Mucosa of descending colon (tissue), 3 donors: ENCODE measurements at regions not wholly inside any gene's neighbourhood (a gene's known extent, or its start where the extent isn't known, plus 50 kb on each side); places are given as distances from the start of the nearest gene placed in this dataset.

ENCODE experiments used
- ATAC-seq: fragments of 200-7000 bp; cut with Tn5 transposase; one replicate; pipeline ENCODE4 v1.9.1; 2020; ENCODE audit warnings: mild to moderate bottlenecking, moderate library complexity
- DNase-seq, 3 donors: peaks; one replicate each; pipeline ENCODE4 v3.0.0-alpha.2; 2020
- H3K36me3 ChIP-seq: fragments of 200-600 bp; one replicate; pipeline ENCODE4 v1.8.0; 2021; ENCODE audit warnings: low read depth, mild to moderate bottlenecking
- H3K4me1 ChIP-seq: fragments of 200-600 bp; one replicate; pipeline ENCODE4 v1.8.0; 2021; ENCODE audit warnings: low read depth, mild to moderate bottlenecking
- H3K4me3 ChIP-seq: fragments of 200-600 bp; one replicate; pipeline ENCODE4 v1.8.0; 2021; ENCODE audit warnings: mild to moderate bottlenecking
- H3K9me3 ChIP-seq: fragments of 200-600 bp; one replicate; pipeline ENCODE4 v1.8.0; 2021; ENCODE audit warnings: mild to moderate bottlenecking
- intact Hi-C, 2 donors: fragments of 100-400 bp; cut with DNase I in 1 of 2; cut with micrococcal nuclease in 1 of 2; formaldehyde crosslinking; loops; one replicate each; pipeline versions ENCODE4 v1.11.0 to v1.11.1; 2022; cut with DNase I, micrococcal nuclease
- TF ChIP-seq, protein P1 (sequence below): fragments of 200-600 bp; IDR thresholded peaks from one replicate; pipeline ENCODE4 v1.8.0; 2022; ENCODE audit warnings: antibody characterized with exemption, mild to moderate bottlenecking
- donor health status: DM: no; HTN: no; CAD: no; lungs with moderate emphysema.
- donor health status: DM: no; HTN: no; CAD: no.
- donor health status: DM: no; HTN: yes; CAD: no.

DNA sequence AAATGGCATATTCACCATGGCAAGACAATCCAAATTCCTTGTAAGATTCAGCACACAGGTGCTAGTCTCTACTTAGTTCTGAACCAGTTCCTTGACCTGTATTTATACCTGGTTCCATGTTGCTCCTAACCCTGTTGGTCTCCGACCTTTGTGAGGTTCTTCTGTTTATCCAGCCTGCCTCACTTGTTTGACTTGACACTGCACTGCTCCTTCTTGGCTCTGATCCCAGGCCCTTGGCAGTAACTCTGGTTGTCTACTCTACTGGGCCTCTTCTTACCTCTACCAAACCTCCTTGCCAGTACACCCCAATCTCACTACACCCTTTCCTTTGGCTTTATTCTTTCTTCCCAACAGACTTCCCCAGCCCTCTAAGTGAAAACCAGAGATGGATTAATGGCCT is 419.4 kb upstream of the USP24 start:
- intact Hi-C loops: no loop called here
- Histone ChIP-seq H3K9me3 (no peaks in the 10 kb centered on the region), H3K36me3 (no peaks in the 10 kb centered on the region), H3K4me1 (no peaks in the 10 kb centered on the region), H3K4me3 (no peak overlapping the region)
- DNase-seq: no peak
- no peak for ATAC-seq
- TF ChIP-seq, protein P1, sequence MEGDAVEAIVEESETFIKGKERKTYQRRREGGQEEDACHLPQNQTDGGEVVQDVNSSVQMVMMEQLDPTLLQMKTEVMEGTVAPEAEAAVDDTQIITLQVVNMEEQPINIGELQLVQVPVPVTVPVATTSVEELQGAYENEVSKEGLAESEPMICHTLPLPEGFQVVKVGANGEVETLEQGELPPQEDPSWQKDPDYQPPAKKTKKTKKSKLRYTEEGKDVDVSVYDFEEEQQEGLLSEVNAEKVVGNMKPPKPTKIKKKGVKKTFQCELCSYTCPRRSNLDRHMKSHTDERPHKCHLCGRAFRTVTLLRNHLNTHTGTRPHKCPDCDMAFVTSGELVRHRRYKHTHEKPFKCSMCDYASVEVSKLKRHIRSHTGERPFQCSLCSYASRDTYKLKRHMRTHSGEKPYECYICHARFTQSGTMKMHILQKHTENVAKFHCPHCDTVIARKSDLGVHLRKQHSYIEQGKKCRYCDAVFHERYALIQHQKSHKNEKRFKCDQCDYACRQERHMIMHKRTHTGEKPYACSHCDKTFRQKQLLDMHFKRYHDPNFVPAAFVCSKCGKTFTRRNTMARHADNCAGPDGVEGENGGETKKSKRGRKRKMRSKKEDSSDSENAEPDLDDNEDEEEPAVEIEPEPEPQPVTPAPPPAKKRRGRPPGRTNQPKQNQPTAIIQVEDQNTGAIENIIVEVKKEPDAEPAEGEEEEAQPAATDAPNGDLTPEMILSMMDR: no peak

GRCh38 chr1:55632906-55633305 is 417.7 kb upstream of the USP24 start:
- ATAC-seq (no peak), DNase-seq (no peak)
- Histone ChIP-seq H3K36me3 (no peaks in the 10 kb centered on the region), H3K9me3 (no peaks in the 10 kb centered on the region), H3K4me1 (no peaks in the 10 kb centered on the region), H3K4me3 (no peak overlapping the region)
- intact Hi-C loops: no loop called here
- TF ChIP-seq, protein P1: no peak

DNA sequence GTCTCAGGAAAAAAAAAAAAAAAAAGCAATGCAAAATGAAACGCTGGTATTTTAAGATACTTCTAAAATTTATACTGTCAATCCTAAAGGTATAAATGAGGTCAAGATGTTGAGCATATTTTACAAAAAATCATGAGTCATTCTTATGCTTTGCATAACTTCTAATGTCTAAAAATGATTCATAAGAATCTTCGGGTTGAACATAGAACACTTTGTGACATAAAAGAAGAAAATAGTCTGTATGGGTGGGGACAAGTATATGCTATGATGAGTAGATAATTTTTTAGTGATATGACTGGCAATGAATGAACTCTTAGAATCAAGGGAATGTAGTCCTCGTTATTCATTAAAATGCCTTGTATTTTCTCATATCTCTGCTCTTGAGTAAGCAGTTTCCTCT is 416.9 kb upstream of the USP24 start:
- H3K36me3 ChIP-seq: no peaks in the 10 kb centered on the region
- intact Hi-C loops: no loop called here
- ATAC-seq (no peak), DNase-seq (no peak)
- TF ChIP-seq, protein P1: no peak
- no peaks in the 10 kb centered on the region for H3K4me1 ChIP-seq
- H3K9me3 ChIP-seq: no peaks in the 10 kb centered on the region
- H3K4me3 ChIP-seq: no peak overlapping the region

- intact Hi-C loops: no loop called here
- Histone ChIP-seq H3K4me3 (no peak overlapping the region), H3K36me3 (no peaks in the 10 kb centered on the region), H3K9me3 (no peaks in the 10 kb centered on the region), H3K4me1 (no peaks in the 10 kb centered on the region)
- DNase-seq: no peak
- TF ChIP-seq, protein P1: no peak
- ATAC-seq: no peak
These were observed 416.3 kb upstream of the USP24 start for GRCh38 chr1:55631509-55631908.

GRCh38 chr1:55626326-55626725 is 411.2 kb upstream of the USP24 start:
- TF ChIP-seq, protein P1: no peak
- Histone ChIP-seq H3K4me3 (no peak overlapping the region), H3K4me1 (no peaks in the 10 kb centered on the region), H3K9me3 (no peaks in the 10 kb centered on the region), H3K36me3 (no peaks in the 10 kb centered on the region)
- DNase-seq: no peak
- no peak for ATAC-seq
- intact Hi-C loops: no loop called here

GRCh38 chr1:55624766-55625165 is 409.6 kb upstream of the USP24 start:
- H3K36me3 ChIP-seq: no peaks in the 10 kb centered on the region

More at GRCh38 chr1:55624766-55625165, 409.6 kb upstream of the USP24 start:
- intact Hi-C loops: no loop called here
- Histone ChIP-seq H3K4me3 (no peak overlapping the region), H3K4me1 (no peaks in the 10 kb centered on the region), H3K9me3 (no peaks in the 10 kb centered on the region)
- DNase-seq: no peak
- no peak for ATAC-seq
- TF ChIP-seq, protein P1: no peak
